K562 (cell line): ENCODE measurements at regions not wholly inside any gene's neighbourhood (a gene's known extent, or its start where the extent isn't known, plus 50 kb on each side); places are given as distances from the start of the nearest gene placed in this dataset.

Source experiments
- FOXM1 ChIP-seq, 2 experiments: fragments of 450-650 bp in 1 of 2; sonication (generic) in 1 of 2; formaldehyde crosslinking in 1 of 2; IDR thresholded peaks; 2 replicates each; pipeline versions ENCODE4 v1.6.1 to v1.9.0; 2017 to 2022; ENCODE audit warnings: low read depth in 2 of 2, mild to moderate bottlenecking in 2 of 2, missing genetic modification reagents in 1 of 2, moderate library complexity in 1 of 2
- HNRNPL ChIP-seq: fragments of 200-400 bp; formaldehyde crosslinking; IDR thresholded peaks from 2 replicates; pipeline ENCODE4 v1.6.1; 2017; ENCODE audit warnings: low read depth, mild to moderate bottlenecking, low read length
- L3MBTL2 ChIP-seq: fragments of 450-650 bp; IDR thresholded peaks from 2 replicates; pipeline ENCODE4 v1.6.1; 2016; ENCODE audit warnings: mild to moderate bottlenecking, moderate library complexity
- NCOA2 ChIP-seq, 2 experiments: fragments of 450-650 bp; IDR thresholded peaks; 2 replicates each; pipeline ENCODE4 v1.6.1; 2018; ENCODE audit warnings: mild to moderate bottlenecking in 2 of 2, moderate library complexity in 1 of 2; ENCODE audit not compliant: partially characterized antibody in 2 of 2
- POLR2A ChIP-seq: fragments of 450-650 bp; conservative IDR thresholded peaks from 2 replicates; pipeline ENCODE4 v1.6.1; 2016
- RERE ChIP-seq: sonication (generic); formaldehyde crosslinking; IDR thresholded peaks from 2 replicates; pipeline ENCODE4 v1.8.0; 2023; ENCODE audit warnings: missing genetic modification reagents, mild to moderate bottlenecking, borderline replicate concordance
- TRIM24 ChIP-seq, 2 experiments: fragments of 450-650 bp; IDR thresholded peaks; 2 replicates each; pipeline ENCODE4 v1.6.1; 2016
- ZNF146 ChIP-seq: IDR thresholded peaks from one replicate; pipeline ENCODE4 v1.6.1; 2018; ENCODE audit warnings: missing compliant biosample characterization; ENCODE audit not compliant: unreplicated experiment
- TF ChIP-seq, protein P1 (sequence below), 3 experiments: IDR thresholded peaks in 2 of 3; conservative IDR thresholded peaks in 1 of 3; 2 replicates each; pipeline ENCODE4 v1.5.1; 2011 to 2012; ENCODE audit warnings: low read length in 3 of 3, mild to moderate bottlenecking in 3 of 3, control low read depth in 2 of 3, improper control_type of control experiment in 1 of 3, inconsistent platforms in 1 of 3, low read depth in 1 of 3, mixed read lengths in 1 of 3, moderate library complexity in 1 of 3; ENCODE audit not compliant: insufficient read depth in 2 of 3
- TF ChIP-seq, protein P2 (sequence below), 2 experiments: fragments of 450-650 bp; formaldehyde crosslinking in 1 of 2; IDR thresholded peaks; 2 replicates each; pipeline versions ENCODE4 v1.4.0 to v1.6.1; 2014 to 2020; ENCODE audit warnings: mild to moderate bottlenecking in 2 of 2, borderline replicate concordance in 1 of 2, low read depth in 1 of 2
- TF ChIP-seq, protein P3 (sequence below): sonication (generic); formaldehyde crosslinking; IDR thresholded peaks from 2 replicates; pipeline ENCODE4 v1.9.0; 2022; ENCODE audit warnings: mild to moderate bottlenecking, missing genetic modification reagents

DNA sequence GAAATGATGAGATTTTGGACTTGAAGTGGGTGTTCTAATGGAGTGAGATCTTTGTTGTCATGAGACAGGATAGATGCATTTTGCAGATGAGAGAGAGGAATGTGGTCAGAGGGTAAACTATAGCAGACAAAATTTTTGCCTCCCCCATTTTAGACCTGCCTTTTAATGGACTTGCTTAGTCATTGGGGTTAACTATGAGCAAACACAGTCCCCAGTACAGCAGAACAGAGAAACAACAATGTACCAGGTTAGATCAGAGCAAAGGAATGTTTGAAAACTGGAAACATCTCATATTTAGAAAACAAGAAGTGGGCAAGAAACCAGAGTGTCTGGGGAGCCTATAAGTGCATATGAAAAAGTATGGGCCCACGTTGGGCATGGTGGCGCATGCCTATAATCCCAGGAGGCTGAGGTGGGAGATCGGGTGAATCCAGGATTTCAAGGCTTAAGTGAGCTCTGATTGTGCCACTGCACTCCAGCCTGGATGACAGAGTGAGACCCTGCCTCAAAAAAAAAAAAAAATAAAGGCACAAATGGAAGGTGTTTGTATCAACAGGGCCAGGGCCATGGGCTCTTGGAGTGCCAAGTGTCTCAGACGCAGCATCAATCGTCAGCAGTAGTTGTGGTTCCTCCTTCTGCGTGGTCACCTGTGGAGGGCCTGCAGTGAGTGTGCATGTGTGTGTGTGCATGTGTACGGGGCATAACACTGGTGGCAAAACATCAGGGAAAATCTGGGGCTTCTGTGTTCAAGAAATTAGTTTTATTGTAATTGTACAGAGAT, 214.4 kb upstream of the S1PR3 start:
- TF ChIP-seq, protein P1, sequence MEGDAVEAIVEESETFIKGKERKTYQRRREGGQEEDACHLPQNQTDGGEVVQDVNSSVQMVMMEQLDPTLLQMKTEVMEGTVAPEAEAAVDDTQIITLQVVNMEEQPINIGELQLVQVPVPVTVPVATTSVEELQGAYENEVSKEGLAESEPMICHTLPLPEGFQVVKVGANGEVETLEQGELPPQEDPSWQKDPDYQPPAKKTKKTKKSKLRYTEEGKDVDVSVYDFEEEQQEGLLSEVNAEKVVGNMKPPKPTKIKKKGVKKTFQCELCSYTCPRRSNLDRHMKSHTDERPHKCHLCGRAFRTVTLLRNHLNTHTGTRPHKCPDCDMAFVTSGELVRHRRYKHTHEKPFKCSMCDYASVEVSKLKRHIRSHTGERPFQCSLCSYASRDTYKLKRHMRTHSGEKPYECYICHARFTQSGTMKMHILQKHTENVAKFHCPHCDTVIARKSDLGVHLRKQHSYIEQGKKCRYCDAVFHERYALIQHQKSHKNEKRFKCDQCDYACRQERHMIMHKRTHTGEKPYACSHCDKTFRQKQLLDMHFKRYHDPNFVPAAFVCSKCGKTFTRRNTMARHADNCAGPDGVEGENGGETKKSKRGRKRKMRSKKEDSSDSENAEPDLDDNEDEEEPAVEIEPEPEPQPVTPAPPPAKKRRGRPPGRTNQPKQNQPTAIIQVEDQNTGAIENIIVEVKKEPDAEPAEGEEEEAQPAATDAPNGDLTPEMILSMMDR (IDR thresholded peaks at IDR 0.05 in 2 of 3, conservative IDR thresholded peaks at IDR 0.05 in 1 of 3; ENCODE audit: insufficient read depth in 2 of 3, low read depth in 1 of 3, low read length in 3 of 3) = no peak
- TF ChIP-seq, protein P2, sequence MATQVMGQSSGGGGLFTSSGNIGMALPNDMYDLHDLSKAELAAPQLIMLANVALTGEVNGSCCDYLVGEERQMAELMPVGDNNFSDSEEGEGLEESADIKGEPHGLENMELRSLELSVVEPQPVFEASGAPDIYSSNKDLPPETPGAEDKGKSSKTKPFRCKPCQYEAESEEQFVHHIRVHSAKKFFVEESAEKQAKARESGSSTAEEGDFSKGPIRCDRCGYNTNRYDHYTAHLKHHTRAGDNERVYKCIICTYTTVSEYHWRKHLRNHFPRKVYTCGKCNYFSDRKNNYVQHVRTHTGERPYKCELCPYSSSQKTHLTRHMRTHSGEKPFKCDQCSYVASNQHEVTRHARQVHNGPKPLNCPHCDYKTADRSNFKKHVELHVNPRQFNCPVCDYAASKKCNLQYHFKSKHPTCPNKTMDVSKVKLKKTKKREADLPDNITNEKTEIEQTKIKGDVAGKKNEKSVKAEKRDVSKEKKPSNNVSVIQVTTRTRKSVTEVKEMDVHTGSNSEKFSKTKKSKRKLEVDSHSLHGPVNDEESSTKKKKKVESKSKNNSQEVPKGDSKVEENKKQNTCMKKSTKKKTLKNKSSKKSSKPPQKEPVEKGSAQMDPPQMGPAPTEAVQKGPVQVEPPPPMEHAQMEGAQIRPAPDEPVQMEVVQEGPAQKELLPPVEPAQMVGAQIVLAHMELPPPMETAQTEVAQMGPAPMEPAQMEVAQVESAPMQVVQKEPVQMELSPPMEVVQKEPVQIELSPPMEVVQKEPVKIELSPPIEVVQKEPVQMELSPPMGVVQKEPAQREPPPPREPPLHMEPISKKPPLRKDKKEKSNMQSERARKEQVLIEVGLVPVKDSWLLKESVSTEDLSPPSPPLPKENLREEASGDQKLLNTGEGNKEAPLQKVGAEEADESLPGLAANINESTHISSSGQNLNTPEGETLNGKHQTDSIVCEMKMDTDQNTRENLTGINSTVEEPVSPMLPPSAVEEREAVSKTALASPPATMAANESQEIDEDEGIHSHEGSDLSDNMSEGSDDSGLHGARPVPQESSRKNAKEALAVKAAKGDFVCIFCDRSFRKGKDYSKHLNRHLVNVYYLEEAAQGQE (IDR thresholded peaks at IDR 0.05; ENCODE audit: borderline replicate concordance) = no peak
- TF ChIP-seq, protein P2 (CRISPR knock-in tag; IDR thresholded peaks at IDR 0.05; ENCODE audit: low read depth) = no peak
- TF ChIP-seq, protein P3, sequence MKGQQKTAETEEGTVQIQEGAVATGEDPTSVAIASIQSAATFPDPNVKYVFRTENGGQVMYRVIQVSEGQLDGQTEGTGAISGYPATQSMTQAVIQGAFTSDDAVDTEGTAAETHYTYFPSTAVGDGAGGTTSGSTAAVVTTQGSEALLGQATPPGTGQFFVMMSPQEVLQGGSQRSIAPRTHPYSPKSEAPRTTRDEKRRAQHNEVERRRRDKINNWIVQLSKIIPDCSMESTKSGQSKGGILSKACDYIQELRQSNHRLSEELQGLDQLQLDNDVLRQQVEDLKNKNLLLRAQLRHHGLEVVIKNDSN = no peak
- TF ChIP-seq FOXM1 (IDR thresholded peaks at IDR 0.05; ENCODE audit: low read depth) (no peak), FOXM1 (CRISPR knock-in tag; IDR thresholded peaks at IDR 0.05; ENCODE audit: low read depth) (no peak), NCOA2 (IDR thresholded peaks at IDR 0.05; ENCODE audit: partially characterized antibody in 2 of 2) (no peak), RERE (CRISPR knock-in tag) (no peak), L3MBTL2 (no peak), HNRNPL (no peak), POLR2A (no peak), TRIM24 (IDR thresholded peaks at IDR 0.05) (no peak), ZNF146 (CRISPR knock-in tag) (no peak)
